Esophagus muscularis mucosa (tissue), 4 donors: ENCODE measurements at regions not wholly inside any gene's neighbourhood (a gene's known extent, or its start where the extent isn't known, plus 50 kb on each side); places are given as distances from the start of the nearest gene placed in this dataset.
A peak's percentile ranks its signal among the peaks of the same experiment; 100 is the strongest.

Experiments used
- DNase-seq: peaks from one replicate; pipeline ENCODE4 v3.0.0-alpha.2; 2017; ENCODE audit errors: extremely low spot score
- H3K27ac ChIP-seq, 4 donors: fragments of 200-600 bp; sonication (generic); replicated peaks in 1 of 4; 1 replicate in 3 of 4; 2 replicates in 1 of 4; pipeline ENCODE4 v1.5.1; 2016 to 2019; ENCODE audit warnings: mild to moderate bottlenecking in 1 of 4
- H3K27me3 ChIP-seq, 4 donors: fragments of 200-600 bp; sonication (generic); one replicate each; pipeline versions ENCODE4 v1.5.1 to v1.6.0; 2016 to 2019
- H3K36me3 ChIP-seq, 4 donors: fragments of 200-600 bp; sonication (generic); one replicate each; pipeline ENCODE4 v1.5.1; 2016 to 2019
- H3K4me1 ChIP-seq, 4 donors: fragments of 200-600 bp; sonication (generic); one replicate each; pipeline ENCODE4 v1.5.1; 2016 to 2019
- H3K4me3 ChIP-seq, 4 donors: fragments of 200-600 bp; sonication (generic); 1 replicate in 2 of 4; 2 replicates in 2 of 4; pipeline ENCODE4 v1.5.1; 2016 to 2019; ENCODE audit warnings: mild to moderate bottlenecking in 4 of 4, moderate library complexity in 1 of 4
- H3K9me3 ChIP-seq, 4 donors: fragments of 200-600 bp; sonication (generic); 1 replicate in 3 of 4; 2 replicates in 1 of 4; pipeline ENCODE4 v1.5.1; 2016 to 2019
- EP300 ChIP-seq: sonication (generic); formaldehyde crosslinking; IDR thresholded peaks from one replicate; pipeline ENCODE4 v1.6.1; 2017; ENCODE audit warnings: antibody characterized with exemption
- POLR2A ChIP-seq: fragments of 450-650 bp; IDR thresholded peaks from one replicate; pipeline ENCODE4 v1.6.1; 2017; ENCODE audit warnings: antibody characterized with exemption, moderate library complexity, mild to moderate bottlenecking, low read depth
- POLR2AphosphoS5 ChIP-seq, 2 donors: sonication (generic); formaldehyde crosslinking; IDR thresholded peaks; one replicate each; pipeline ENCODE4 v1.6.1; 2017; ENCODE audit warnings: antibody characterized with exemption in 2 of 2
- WGBS: methylation state at CpG from one replicate; pipeline ENCODE4 v1.1.5; 2018; 5-methylcytosine and 5-hydroxymethylcytosine counted together
- intact Hi-C: fragments of 100-400 bp; cut with DNase I; formaldehyde crosslinking; loops from one replicate; pipeline ENCODE4 v1.15.1; 2023
- TF ChIP-seq, protein P1 (sequence below), 3 experiments: fragments of 200-600 bp in 2 of 3; fragments of 450-650 bp in 1 of 3; sonication (generic) in 2 of 3; IDR thresholded peaks; one replicate each; pipeline ENCODE4 v1.5.1; 2017 to 2019; ENCODE audit warnings: antibody characterized with exemption in 3 of 3, mild to moderate bottlenecking in 2 of 3, moderate library complexity in 1 of 3

DNA sequence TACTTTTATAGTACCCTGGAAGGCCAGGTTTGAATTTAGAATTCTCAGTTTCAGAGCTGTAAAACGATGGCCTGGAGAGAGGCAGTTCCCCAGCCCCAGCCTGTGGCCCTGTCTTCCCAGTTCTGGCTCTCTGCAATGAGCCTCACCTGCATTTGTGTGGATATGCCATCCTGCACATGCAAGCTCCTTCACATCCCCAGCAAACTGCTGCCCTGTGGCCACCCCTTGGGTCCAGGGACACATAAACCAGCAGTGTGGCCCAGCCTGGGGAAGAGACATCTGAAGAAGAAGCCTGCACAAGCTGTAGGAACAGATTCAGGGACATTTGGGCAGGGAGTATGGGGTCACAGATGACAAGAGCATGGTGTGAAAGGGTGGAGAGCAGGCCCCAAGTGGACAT lies 174.3 kb upstream of the CRY1 start:
- Histone ChIP-seq H3K27ac (no peak overlapping the region), H3K4me1 (no peaks in the 10 kb centered on the region), H3K9me3 (no peaks in the 10 kb centered on the region), H3K36me3 (no peaks in the 10 kb centered on the region), H3K27me3 (no peaks in the 10 kb centered on the region), H3K4me3 (no peak overlapping the region)
- peak; percentile 90 for DNase-seq
- intact Hi-C loops: no loop called here
- 64% methylated on average over 1 of the region's 1 CpG for WGBS
- TF ChIP-seq, protein P1, sequence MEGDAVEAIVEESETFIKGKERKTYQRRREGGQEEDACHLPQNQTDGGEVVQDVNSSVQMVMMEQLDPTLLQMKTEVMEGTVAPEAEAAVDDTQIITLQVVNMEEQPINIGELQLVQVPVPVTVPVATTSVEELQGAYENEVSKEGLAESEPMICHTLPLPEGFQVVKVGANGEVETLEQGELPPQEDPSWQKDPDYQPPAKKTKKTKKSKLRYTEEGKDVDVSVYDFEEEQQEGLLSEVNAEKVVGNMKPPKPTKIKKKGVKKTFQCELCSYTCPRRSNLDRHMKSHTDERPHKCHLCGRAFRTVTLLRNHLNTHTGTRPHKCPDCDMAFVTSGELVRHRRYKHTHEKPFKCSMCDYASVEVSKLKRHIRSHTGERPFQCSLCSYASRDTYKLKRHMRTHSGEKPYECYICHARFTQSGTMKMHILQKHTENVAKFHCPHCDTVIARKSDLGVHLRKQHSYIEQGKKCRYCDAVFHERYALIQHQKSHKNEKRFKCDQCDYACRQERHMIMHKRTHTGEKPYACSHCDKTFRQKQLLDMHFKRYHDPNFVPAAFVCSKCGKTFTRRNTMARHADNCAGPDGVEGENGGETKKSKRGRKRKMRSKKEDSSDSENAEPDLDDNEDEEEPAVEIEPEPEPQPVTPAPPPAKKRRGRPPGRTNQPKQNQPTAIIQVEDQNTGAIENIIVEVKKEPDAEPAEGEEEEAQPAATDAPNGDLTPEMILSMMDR (IDR thresholded peaks at IDR 0.05): no peak
- TF ChIP-seq POLR2A: no peak
- no peak for TF ChIP-seq POLR2AphosphoS5 (IDR thresholded peaks at IDR 0.05)
- no peak for TF ChIP-seq EP300

DNA sequence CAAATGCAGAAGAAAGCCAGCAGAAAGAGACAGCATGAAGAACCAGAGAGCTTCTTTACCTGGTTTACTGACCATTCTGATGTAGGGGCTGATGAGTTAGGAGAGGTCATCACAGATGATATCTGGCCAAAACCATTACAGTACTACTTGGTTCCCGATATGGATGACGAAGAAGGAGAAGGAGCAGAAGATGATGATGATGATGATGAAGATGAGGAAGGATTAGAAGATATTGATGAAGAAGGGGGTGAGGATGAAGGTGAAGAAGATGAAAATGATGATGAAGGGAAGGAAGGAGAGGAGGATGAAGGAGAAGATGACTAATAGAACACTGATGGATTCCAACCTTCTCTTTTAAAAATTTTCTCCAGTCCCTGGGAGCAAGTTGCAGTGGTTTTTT lies 178.2 kb upstream of the CRY1 start:
- H3K9me3 ChIP-seq: no peaks in the 10 kb centered on the region
- peak; percentile 50 for DNase-seq
- no peak overlapping the region for H3K27ac ChIP-seq
- no peaks in the 10 kb centered on the region for H3K36me3 ChIP-seq
- intact Hi-C loops: no loop called here
- H3K27me3 ChIP-seq: no peaks in the 10 kb centered on the region
- H3K4me3 ChIP-seq: no peak overlapping the region
- WGBS: 93% methylated on average over 2 of the region's 2 CpGs
- H3K4me1 ChIP-seq: no peaks in the 10 kb centered on the region
- TF ChIP-seq EP300 (no peak), POLR2A (no peak), POLR2AphosphoS5 (IDR thresholded peaks at IDR 0.05) (no peak)

DNA sequence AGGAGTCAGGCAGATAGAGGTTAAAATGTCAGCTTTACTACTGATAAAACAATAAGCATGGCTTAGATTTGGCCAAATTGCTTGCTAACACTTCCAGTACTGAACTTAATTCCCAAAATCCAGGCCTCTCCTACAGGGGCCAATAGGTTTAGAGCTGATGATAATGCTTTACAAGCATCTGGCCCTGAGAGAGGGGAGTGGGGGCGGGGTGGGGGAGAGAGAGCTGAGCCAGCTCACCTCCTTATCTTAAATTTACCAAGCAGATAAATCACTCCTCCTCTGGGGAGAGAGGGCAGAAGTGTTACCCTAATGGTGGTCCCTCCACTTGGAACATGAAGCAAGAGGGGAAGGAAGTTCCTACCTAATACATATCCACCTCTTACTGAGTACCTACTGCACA lies 182.2 kb upstream of the CRY1 start:
- WGBS: 30% methylated on average over 1 of the region's 1 CpG
- Histone ChIP-seq H3K4me1 (no peaks in the 10 kb centered on the region), H3K4me3 (no peak overlapping the region), H3K27me3 (no peaks in the 10 kb centered on the region), H3K36me3 (no peaks in the 10 kb centered on the region), H3K9me3 (peaks cover 0 to 7% (median 3%) of the 10 kb centered on the region in 4 donors), H3K27ac (no peak overlapping the region)
- TF ChIP-seq, protein P1 (IDR thresholded peaks at IDR 0.05): no peak
- TF ChIP-seq EP300 (no peak), POLR2A (no peak), POLR2AphosphoS5 (IDR thresholded peaks at IDR 0.05) (no peak)
- intact Hi-C loops: no loop called here
- peak; percentile 55 for DNase-seq

DNA sequence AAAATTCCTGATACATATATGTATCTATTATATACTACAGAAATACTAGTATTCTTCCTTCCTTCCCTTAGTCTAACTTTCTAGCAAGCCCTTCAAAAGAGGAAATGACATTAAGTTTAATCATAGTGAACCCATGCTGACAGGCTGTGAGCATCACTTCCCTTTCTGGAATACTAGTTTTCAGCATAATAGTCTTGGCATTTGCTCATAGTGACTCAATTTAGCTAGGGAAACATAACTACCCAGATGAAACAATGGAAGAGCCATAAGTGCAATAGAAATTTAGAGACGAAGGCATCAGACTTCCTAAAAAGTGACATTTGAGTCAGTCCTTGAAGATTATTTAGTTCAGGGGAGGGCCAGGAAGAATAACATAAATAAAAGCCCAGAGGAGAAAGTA lies 184.5 kb upstream of the CRY1 start:
- Histone ChIP-seq H3K4me1 (no peaks in the 10 kb centered on the region), H3K4me3 (no peak overlapping the region), H3K27me3 (no peaks in the 10 kb centered on the region), H3K9me3 (peaks cover 0 to 7% (median 3%) of the 10 kb centered on the region in 4 donors), H3K36me3 (no peaks in the 10 kb centered on the region), H3K27ac (no peak overlapping the region)
- TF ChIP-seq EP300 (no peak), POLR2A (no peak), POLR2AphosphoS5 (IDR thresholded peaks at IDR 0.05) (no peak)
- TF ChIP-seq, protein P1 (IDR thresholded peaks at IDR 0.05): no peak
- intact Hi-C loops: no loop called here
- WGBS: 38% methylated on average over 1 of the region's 1 CpG
- no peak for DNase-seq

DNA sequence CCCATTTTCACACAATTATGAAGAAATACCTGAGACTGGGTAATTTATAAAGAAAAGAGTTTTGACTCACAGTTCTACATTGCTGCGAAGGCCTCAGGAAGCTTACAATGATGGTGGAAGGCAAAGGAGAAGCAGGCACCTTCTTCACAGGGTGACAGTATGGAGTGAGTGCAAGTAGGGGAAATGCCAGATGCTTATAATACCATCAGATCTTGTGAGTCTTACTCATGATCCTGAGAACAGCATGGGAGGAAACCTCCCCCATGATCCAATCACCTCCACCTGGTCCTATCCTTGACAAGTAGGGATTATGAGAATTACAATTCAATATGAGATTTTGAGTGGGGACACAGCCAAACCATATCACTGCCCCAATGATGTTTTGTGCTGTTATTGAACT lies 189.3 kb upstream of the CRY1 start:
- DNase-seq: peak; percentile 79
- Histone ChIP-seq H3K36me3 (no peaks in the 10 kb centered on the region), H3K4me3 (no peak overlapping the region), H3K27ac (no peak overlapping the region), H3K27me3 (no peaks in the 10 kb centered on the region), H3K4me1 (no peaks in the 10 kb centered on the region), H3K9me3 (peaks cover 0 to 10% (median 7%) of the 10 kb centered on the region in 4 donors)
- WGBS: 91% methylated on average over 1 of the region's 1 CpG
- TF ChIP-seq POLR2A: no peak
- TF ChIP-seq EP300: no peak
- no peak for TF ChIP-seq POLR2AphosphoS5 (IDR thresholded peaks at IDR 0.05)
- TF ChIP-seq, protein P1 (IDR thresholded peaks at IDR 0.05): no peak
- intact Hi-C loops: no loop called here
